ENCODE measurements at regions not wholly inside any gene's neighbourhood (a gene's known extent, or its start where the extent isn't known, plus 50 kb on each side); places are given as distances from the start of the nearest gene placed in this dataset.

DNA sequence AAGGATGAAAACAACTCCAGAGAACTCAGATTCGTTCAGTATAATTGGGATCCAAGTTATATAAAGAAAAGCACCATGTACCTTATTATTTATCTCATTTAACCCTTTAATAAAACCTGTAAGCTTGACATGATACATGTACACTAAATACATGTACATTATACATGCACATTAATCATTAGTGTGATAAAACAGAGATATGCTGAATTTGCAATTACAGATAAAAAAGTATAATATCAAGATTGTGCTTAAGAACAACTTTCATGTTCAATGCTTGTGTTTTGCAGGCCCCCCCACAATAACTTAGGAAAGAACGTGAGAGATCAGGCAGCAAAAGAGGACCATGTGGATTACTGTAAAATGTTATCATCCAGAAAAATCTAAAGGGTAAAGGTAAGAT, 385.4 kb upstream of the GYPC start:
- H3K9me3 ChIP-seq (ENCODE audit: control insufficient read depth, insufficient read depth, low read length): peaks cover 8% of the 10 kb centered on the region; the same call in 1 of the 2 replicates
- H2BK15ac ChIP-seq (ENCODE audit: low read depth, low read length): no peak overlapping the region
- H2AK5ac ChIP-seq (ENCODE audit: low read depth, low read length): no peak overlapping the region
- no peaks in the 10 kb centered on the region for H3K4me1 ChIP-seq (ENCODE audit: control insufficient read depth, insufficient read depth, low read length)
- BruUV-seq (replicated peaks): no TSS peak
- POLR2A ChIA-PET (ENCODE audit: unreplicated experiment): no interaction called here
- intact Hi-C loops (cut with micrococcal nuclease): no loop called here
- ATAC-seq (ENCODE audit: low read depth) (no peak), DNase-seq (no peak)
- CTCF ChIA-PET: no interaction called here
- TF ChIP-seq MAFK (IDR thresholded peaks at IDR 0.05; ENCODE audit: low read depth, low read length) (no peak), BHLHE40 (IDR thresholded peaks at IDR 0.05; ENCODE audit: low read depth, low read length) (no peak), CHD1 (IDR thresholded peaks at IDR 0.05; ENCODE audit: low read depth, low read length) (no peak), MXI1 (IDR thresholded peaks at IDR 0.05; ENCODE audit: borderline replicate concordance, low read depth, low read length) (no peak), RFX5 (IDR thresholded peaks at IDR 0.05; ENCODE audit: low read depth, low read length) (no peak)
- no peak overlapping the region for H3K9ac ChIP-seq (ENCODE audit: low read depth, low read length)
- H3K27me3 ChIP-seq (ENCODE audit: control insufficient read depth, insufficient read depth, low read length): no peaks in the 10 kb centered on the region
- no peak overlapping the region for H3K27ac ChIP-seq (ENCODE audit: insufficient read depth, low read length)
- WGBS, 2 experiments (ENCODE audit: extremely low coverage in 2 of 2, insufficient read length in 1 of 2): no CpG with 5 or more reads among the region's 2 CpGs
- in situ Hi-C loops (cut with MboI; ENCODE audit: low sequenced_read_pairs): no loop called here
- no peak overlapping the region for H2BK5ac ChIP-seq (ENCODE audit: low read depth, low read length, poor library complexity, severe bottlenecking)
- H3K18ac ChIP-seq (ENCODE audit: low read depth, low read length): no peak overlapping the region
- H2BK120ac ChIP-seq (ENCODE audit: low read depth, low read length): no peak overlapping the region
- H3K4me3 ChIP-seq (ENCODE audit: insufficient read depth, low read depth, low read length): no peak overlapping the region
- no peak overlapping the region for H2BK20ac ChIP-seq (ENCODE audit: low read depth, low read length)
- H3K79me1 ChIP-seq (ENCODE audit: low read depth in 1 of 2, low read length in 2 of 2): no peaks in the 10 kb centered on the region
- no peaks in the 10 kb centered on the region for H3K9me1 ChIP-seq (ENCODE audit: insufficient read depth, low read length)
- no peak overlapping the region for H4K91ac ChIP-seq (ENCODE audit: insufficient read depth, low read depth, low read length)
- H4K8ac ChIP-seq (ENCODE audit: low read depth in 2 of 2, low read length in 2 of 2): no peak overlapping the region
- H3K36me3 ChIP-seq (ENCODE audit: control insufficient read depth, insufficient read depth, low read length): no peaks in the 10 kb centered on the region
- H3K56ac ChIP-seq (ENCODE audit: extremely low read depth, insufficient read depth, low read length): no peak overlapping the region
- no peak overlapping the region for H3K4ac ChIP-seq (ENCODE audit: low read depth, low read length)
- no peak overlapping the region for H2AFZ ChIP-seq (replicated peaks; ENCODE audit: low read length, poor library complexity)
- H2AK9ac ChIP-seq (replicated peaks; ENCODE audit: low read depth, low read length, poor library complexity): no peak overlapping the region
- no peak overlapping the region for H3K23ac ChIP-seq (ENCODE audit: low read depth, low read length)
- H3K4me2 ChIP-seq (ENCODE audit: low read depth, low read length): no peak overlapping the region
- H4K5ac ChIP-seq (ENCODE audit: low read depth, low read length): no peak overlapping the region
- no peaks in the 10 kb centered on the region for H4K20me1 ChIP-seq (ENCODE audit: insufficient read depth, low read length)
- no peak overlapping the region for H3K14ac ChIP-seq (replicated peaks; ENCODE audit: low read depth, low read length)
- dilution Hi-C loops (cut with HindIII; ENCODE audit: low sequenced_read_pairs, unreplicated experiment): no loop called here

Measured in IMR-90 (cell line).